Brain microvascular endothelial cell (primary cell): ENCODE measurements at regions not wholly inside any gene's neighbourhood (a gene's known extent, or its start where the extent isn't known, plus 50 kb on each side); places are given as distances from the start of the nearest gene placed in this dataset.
"Not testable (repeated sequence)": the region's sequence is repeated elsewhere in the genome, so short reads cannot be mapped to it uniquely, and the experiment has no call there.

Source experiments
- DNase-seq: peaks from one replicate; pipeline ENCODE4 v3.0.0-alpha.2; 2020
- H3K27ac ChIP-seq: fragments of 250-450 bp; sonication (Bioruptor Pico); 2 replicates; pipeline ENCODE4 v1.5.1; 2020; ENCODE audit warnings: mild to moderate bottlenecking, moderate library complexity
- H3K27me3 ChIP-seq: fragments of 250-450 bp; sonication (Bioruptor Pico); replicated peaks from 2 replicates; pipeline ENCODE4 v1.5.1; 2020; ENCODE audit warnings: mild to moderate bottlenecking
- H3K36me3 ChIP-seq: fragments of 250-450 bp; sonication (Bioruptor Pico); replicated peaks from 2 replicates; pipeline ENCODE4 v1.5.1; 2020; ENCODE audit warnings: mild to moderate bottlenecking
- H3K4me3 ChIP-seq: 2 replicates; pipeline ENCODE4 v1.5.1; 2011; ENCODE audit warnings: low read depth, mild to moderate bottlenecking, control low read depth, low read length, moderate library complexity
- in situ Hi-C: cut with HindIII; loops from 2 replicates; pipeline ENCODE4 v1.10.0; 2017; ENCODE audit warnings: low sequenced_read_pairs, low pct_ligation_motif_present
- TF ChIP-seq, protein P1 (sequence below): IDR thresholded peaks from 2 replicates; pipeline ENCODE4 v1.5.1; 2011; ENCODE audit warnings: low read depth, mild to moderate bottlenecking, moderate library complexity, low read length, control low read depth, inconsistent platforms; ENCODE audit errors: missing control alignments

DNA sequence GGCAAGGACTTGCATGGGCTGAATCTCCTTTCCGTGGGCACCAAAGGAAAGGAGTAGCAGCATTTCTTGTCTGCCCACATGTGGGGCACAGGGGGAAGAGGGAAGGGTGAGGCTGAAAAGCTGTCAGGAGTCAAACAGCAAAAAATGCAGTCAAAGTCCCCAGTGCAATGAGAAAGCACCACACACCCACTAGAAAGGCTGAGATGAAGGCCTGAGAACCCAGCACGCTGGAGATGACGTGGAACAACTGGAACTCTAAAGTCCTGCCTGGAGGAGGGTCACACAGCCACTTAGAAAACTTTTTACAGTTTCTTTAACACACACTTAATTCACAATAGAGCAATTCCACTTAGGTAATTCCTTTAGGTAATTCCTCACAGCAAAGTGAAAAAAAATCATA lies 94.6 kb upstream of the IGFBPL1 start:
- TF ChIP-seq, protein P1, sequence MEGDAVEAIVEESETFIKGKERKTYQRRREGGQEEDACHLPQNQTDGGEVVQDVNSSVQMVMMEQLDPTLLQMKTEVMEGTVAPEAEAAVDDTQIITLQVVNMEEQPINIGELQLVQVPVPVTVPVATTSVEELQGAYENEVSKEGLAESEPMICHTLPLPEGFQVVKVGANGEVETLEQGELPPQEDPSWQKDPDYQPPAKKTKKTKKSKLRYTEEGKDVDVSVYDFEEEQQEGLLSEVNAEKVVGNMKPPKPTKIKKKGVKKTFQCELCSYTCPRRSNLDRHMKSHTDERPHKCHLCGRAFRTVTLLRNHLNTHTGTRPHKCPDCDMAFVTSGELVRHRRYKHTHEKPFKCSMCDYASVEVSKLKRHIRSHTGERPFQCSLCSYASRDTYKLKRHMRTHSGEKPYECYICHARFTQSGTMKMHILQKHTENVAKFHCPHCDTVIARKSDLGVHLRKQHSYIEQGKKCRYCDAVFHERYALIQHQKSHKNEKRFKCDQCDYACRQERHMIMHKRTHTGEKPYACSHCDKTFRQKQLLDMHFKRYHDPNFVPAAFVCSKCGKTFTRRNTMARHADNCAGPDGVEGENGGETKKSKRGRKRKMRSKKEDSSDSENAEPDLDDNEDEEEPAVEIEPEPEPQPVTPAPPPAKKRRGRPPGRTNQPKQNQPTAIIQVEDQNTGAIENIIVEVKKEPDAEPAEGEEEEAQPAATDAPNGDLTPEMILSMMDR = no peak
- Histone ChIP-seq H3K27ac (no peak overlapping the region), H3K27me3 (no peaks in the 10 kb centered on the region), H3K4me3 (no peak overlapping the region), H3K36me3 (no peaks in the 10 kb centered on the region)
- in situ Hi-C loops = no loop called here
- no peak for DNase-seq

DNA sequence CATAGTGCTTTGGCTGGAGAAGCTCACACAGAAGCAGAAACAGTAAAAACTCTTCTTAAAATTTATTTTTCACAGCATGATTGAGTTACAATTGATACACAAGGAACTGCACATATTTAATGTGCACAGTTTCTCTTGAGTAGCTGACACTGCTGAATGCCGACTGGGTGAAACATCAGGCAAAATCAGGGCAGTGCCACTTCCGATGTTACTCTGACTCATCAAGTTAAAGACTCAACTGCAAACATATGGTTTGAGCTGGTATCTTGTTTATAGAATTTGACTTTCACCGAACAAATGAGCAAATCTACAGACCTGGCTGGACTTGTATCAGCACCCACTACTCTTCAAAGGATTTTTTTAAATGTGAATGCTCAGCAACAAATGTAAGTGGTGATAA lies 92.0 kb upstream of the IGFBPL1 start:
- H3K27ac ChIP-seq, in situ Hi-C loops, H3K4me3 ChIP-seq, H3K36me3 ChIP-seq, H3K27me3 ChIP-seq: not testable (repeated sequence)
- peak; percentile 11 for DNase-seq

DNA sequence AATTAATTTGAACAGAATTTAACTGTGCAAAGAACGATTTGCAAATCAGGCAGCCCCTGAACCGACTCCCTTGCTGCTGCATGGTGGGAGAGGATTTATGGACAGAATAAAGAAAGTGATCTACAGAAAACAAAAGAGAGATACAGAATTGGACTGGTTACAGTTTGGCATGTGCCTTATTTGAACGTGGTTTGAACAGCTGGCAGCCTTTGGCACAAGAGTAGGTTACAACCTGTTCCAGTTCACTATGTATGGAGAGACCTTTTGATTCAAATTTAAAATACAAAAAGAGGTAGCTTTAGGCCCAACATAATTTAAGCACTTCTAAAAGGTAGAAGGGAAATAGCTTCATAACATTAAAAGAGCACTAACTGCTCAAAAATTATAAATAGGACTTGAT lies 90.8 kb upstream of the IGFBPL1 start:
- DNase-seq, in situ Hi-C loops, H3K4me3 ChIP-seq, H3K36me3 ChIP-seq, H3K27me3 ChIP-seq, H3K27ac ChIP-seq: not testable (repeated sequence)

DNA sequence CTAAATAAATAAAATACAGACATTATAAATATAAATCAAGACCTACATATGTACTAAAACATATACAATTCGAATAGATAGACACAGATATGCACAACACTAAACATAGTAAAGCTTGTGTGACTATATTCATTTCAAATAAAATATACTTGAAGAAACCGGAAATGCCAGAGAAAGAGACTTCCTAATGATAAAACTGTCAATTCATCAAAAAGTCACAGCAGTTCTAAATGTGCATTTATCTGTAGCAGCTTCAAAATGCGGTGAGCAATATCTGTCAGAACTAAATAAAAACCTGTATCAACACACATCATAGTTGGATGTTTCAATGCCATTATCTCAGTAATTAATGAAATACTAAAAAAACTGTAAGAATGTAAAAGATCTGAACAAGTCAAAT lies 86.1 kb upstream of the IGFBPL1 start:
- H3K4me3 ChIP-seq, in situ Hi-C loops, H3K27me3 ChIP-seq, H3K36me3 ChIP-seq, H3K27ac ChIP-seq, DNase-seq: not testable (repeated sequence)

DNA sequence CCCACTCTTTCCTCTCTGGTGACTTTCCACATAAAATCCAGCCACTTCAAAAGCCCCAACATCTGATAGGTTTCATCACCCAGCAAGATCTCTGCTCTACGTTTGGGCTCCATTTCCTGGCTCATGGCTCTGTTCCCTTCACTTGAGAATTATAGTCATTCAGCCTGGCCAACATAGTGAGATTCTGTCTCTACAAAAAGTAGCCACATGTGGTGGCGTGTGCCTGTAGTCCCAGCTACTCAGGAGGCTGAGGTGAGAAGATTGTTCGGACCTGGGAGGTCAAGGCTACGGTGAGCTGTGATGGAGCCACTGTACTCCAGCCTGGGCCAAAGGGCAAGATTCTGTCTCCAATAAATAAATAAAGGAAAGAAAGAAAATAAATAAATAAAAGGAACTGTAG lies 83.3 kb upstream of the IGFBPL1 start:
- Histone ChIP-seq H3K36me3 (no peaks in the 10 kb centered on the region), H3K27ac (no peak overlapping the region), H3K27me3 (no peaks in the 10 kb centered on the region), H3K4me3 (no peak overlapping the region)
- TF ChIP-seq, protein P1 = no peak
- no peak for DNase-seq
- in situ Hi-C loops = no loop called here

DNA sequence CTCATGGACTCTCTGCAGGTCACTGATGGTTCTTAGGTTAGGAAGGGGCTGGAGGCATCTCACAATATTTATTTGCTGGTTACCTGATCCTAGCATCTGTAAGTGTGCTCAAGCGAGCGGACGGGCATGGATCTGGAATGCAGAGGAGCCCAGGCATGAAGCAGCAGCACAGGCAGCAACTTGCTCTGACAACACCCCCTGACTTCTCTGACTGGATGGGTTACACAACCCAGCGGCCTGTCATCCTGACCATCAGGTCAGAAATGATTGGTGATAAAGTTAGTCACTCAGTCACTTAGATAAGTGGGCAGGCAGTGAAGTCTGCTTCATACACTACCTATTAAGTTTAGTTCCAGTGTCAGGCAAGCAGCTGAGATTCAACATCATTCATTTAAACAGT lies 75.9 kb upstream of the IGFBPL1 start:
- H3K27me3 ChIP-seq, DNase-seq, H3K36me3 ChIP-seq, H3K4me3 ChIP-seq, in situ Hi-C loops, H3K27ac ChIP-seq: not testable (repeated sequence)

DNA sequence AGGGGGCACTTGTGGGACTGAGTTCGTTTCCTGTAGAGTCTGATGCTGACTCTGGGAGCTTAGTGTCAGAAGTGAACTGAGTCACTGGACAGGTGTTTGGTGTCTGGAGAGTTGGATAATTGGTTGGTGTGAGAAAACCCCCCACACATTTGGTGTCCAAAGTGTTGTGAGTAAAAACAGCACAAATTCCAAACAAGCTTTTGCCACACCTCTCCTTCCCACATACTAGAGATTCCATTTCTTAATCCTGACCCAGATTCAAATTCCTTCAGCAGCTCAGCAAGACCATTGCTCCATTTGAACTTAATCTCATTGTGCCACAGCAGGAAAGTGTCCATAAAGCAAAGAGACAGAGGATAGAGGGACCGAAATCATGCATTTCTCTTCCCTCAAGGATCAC lies 74.3 kb upstream of the IGFBPL1 start:
- in situ Hi-C loops, H3K4me3 ChIP-seq, DNase-seq, H3K27me3 ChIP-seq, H3K27ac ChIP-seq, H3K36me3 ChIP-seq: not testable (repeated sequence)

DNA sequence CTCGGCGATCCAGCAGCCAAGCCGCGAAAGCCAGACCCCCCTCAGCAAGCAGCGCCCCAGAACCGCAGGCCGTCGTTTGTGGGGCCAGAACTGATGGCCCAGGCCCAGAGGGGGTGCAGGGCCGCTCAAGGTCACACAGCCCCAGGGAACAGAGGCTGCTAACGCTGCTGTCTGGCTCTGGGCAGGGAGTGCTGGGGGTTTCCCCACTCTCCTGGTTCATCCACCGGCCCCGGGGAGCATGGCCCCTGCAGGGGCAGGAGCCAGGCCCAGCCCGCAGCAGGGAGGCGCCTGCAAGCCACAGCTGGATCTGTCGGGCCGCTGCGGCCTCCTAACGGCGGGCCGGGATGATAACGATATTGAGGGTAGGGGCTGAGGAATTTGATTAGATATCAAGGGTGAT lies 64.8 kb upstream of the IGFBPL1 start:
- no peak overlapping the region for H3K4me3 ChIP-seq
- H3K36me3 ChIP-seq = no peaks in the 10 kb centered on the region
- H3K27ac ChIP-seq = no peak overlapping the region
- DNase-seq = no peak
- H3K27me3 ChIP-seq = no peaks in the 10 kb centered on the region
- TF ChIP-seq, protein P1 = no peak
- in situ Hi-C loops = no loop called here
